ENCODE measurements at regions not wholly inside any gene's neighbourhood (a gene's known extent, or its start where the extent isn't known, plus 50 kb on each side); places are given as distances from the start of the nearest gene placed in this dataset.

DNA sequence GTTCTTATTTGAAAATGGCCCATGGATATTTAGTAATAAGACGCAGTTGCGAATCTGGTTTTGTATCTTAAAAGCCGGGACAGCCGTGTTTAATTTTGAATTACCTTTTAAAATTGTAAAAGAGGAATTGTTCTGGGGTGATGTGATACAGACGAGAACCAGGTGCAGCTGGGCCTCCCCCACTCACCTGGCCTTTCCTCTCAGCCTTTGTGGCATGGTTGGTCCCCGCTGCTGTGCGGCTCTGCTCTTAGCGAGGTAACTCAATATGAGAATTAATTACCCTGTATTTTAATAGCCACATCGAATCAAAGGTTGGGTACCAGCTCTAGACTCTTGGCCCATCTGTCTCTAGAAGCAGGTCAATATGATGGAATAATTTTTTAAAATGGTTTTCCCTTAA is 56.5 kb upstream of the DACT2 start:
- no peak for TF ChIP-seq POLR2AphosphoS5 (IDR thresholded peaks at IDR 0.05; ENCODE audit: low read depth)
- no peak for TF ChIP-seq JUNB (IDR thresholded peaks at IDR 0.05; ENCODE audit: unreplicated experiment)
- TF ChIP-seq, protein P1, sequence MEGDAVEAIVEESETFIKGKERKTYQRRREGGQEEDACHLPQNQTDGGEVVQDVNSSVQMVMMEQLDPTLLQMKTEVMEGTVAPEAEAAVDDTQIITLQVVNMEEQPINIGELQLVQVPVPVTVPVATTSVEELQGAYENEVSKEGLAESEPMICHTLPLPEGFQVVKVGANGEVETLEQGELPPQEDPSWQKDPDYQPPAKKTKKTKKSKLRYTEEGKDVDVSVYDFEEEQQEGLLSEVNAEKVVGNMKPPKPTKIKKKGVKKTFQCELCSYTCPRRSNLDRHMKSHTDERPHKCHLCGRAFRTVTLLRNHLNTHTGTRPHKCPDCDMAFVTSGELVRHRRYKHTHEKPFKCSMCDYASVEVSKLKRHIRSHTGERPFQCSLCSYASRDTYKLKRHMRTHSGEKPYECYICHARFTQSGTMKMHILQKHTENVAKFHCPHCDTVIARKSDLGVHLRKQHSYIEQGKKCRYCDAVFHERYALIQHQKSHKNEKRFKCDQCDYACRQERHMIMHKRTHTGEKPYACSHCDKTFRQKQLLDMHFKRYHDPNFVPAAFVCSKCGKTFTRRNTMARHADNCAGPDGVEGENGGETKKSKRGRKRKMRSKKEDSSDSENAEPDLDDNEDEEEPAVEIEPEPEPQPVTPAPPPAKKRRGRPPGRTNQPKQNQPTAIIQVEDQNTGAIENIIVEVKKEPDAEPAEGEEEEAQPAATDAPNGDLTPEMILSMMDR (conservative IDR thresholded peaks at IDR 0.05; ENCODE audit: low read depth in 2 of 2): no peak
- TF ChIP-seq EZH2phosphoT487 (IDR thresholded peaks at IDR 0.05; ENCODE audit: unreplicated experiment): no peak
- TF ChIP-seq CREB1 (CRISPR knock-in tag; IDR thresholded peaks at IDR 0.05; ENCODE audit: low read depth): no peak
- no peak for TF ChIP-seq EZH2 (IDR thresholded peaks at IDR 0.05; ENCODE audit: low read depth, unreplicated experiment)
- TF ChIP-seq, protein P2, sequence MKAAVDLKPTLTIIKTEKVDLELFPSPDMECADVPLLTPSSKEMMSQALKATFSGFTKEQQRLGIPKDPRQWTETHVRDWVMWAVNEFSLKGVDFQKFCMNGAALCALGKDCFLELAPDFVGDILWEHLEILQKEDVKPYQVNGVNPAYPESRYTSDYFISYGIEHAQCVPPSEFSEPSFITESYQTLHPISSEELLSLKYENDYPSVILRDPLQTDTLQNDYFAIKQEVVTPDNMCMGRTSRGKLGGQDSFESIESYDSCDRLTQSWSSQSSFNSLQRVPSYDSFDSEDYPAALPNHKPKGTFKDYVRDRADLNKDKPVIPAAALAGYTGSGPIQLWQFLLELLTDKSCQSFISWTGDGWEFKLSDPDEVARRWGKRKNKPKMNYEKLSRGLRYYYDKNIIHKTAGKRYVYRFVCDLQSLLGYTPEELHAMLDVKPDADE (IDR thresholded peaks at IDR 0.05): no peak
- TF ChIP-seq ZNF114 (CRISPR knock-in tag; IDR thresholded peaks at IDR 0.05): no peak
- TF ChIP-seq STAT1 (IDR thresholded peaks at IDR 0.05; ENCODE audit: unreplicated experiment): no peak
- TF ChIP-seq, protein P3, sequence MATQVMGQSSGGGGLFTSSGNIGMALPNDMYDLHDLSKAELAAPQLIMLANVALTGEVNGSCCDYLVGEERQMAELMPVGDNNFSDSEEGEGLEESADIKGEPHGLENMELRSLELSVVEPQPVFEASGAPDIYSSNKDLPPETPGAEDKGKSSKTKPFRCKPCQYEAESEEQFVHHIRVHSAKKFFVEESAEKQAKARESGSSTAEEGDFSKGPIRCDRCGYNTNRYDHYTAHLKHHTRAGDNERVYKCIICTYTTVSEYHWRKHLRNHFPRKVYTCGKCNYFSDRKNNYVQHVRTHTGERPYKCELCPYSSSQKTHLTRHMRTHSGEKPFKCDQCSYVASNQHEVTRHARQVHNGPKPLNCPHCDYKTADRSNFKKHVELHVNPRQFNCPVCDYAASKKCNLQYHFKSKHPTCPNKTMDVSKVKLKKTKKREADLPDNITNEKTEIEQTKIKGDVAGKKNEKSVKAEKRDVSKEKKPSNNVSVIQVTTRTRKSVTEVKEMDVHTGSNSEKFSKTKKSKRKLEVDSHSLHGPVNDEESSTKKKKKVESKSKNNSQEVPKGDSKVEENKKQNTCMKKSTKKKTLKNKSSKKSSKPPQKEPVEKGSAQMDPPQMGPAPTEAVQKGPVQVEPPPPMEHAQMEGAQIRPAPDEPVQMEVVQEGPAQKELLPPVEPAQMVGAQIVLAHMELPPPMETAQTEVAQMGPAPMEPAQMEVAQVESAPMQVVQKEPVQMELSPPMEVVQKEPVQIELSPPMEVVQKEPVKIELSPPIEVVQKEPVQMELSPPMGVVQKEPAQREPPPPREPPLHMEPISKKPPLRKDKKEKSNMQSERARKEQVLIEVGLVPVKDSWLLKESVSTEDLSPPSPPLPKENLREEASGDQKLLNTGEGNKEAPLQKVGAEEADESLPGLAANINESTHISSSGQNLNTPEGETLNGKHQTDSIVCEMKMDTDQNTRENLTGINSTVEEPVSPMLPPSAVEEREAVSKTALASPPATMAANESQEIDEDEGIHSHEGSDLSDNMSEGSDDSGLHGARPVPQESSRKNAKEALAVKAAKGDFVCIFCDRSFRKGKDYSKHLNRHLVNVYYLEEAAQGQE (IDR thresholded peaks at IDR 0.05; ENCODE audit: unreplicated experiment): no peak
- no peak for TF ChIP-seq NANOG (IDR thresholded peaks at IDR 0.05; ENCODE audit: borderline replicate concordance)
- TF ChIP-seq, protein P4, sequence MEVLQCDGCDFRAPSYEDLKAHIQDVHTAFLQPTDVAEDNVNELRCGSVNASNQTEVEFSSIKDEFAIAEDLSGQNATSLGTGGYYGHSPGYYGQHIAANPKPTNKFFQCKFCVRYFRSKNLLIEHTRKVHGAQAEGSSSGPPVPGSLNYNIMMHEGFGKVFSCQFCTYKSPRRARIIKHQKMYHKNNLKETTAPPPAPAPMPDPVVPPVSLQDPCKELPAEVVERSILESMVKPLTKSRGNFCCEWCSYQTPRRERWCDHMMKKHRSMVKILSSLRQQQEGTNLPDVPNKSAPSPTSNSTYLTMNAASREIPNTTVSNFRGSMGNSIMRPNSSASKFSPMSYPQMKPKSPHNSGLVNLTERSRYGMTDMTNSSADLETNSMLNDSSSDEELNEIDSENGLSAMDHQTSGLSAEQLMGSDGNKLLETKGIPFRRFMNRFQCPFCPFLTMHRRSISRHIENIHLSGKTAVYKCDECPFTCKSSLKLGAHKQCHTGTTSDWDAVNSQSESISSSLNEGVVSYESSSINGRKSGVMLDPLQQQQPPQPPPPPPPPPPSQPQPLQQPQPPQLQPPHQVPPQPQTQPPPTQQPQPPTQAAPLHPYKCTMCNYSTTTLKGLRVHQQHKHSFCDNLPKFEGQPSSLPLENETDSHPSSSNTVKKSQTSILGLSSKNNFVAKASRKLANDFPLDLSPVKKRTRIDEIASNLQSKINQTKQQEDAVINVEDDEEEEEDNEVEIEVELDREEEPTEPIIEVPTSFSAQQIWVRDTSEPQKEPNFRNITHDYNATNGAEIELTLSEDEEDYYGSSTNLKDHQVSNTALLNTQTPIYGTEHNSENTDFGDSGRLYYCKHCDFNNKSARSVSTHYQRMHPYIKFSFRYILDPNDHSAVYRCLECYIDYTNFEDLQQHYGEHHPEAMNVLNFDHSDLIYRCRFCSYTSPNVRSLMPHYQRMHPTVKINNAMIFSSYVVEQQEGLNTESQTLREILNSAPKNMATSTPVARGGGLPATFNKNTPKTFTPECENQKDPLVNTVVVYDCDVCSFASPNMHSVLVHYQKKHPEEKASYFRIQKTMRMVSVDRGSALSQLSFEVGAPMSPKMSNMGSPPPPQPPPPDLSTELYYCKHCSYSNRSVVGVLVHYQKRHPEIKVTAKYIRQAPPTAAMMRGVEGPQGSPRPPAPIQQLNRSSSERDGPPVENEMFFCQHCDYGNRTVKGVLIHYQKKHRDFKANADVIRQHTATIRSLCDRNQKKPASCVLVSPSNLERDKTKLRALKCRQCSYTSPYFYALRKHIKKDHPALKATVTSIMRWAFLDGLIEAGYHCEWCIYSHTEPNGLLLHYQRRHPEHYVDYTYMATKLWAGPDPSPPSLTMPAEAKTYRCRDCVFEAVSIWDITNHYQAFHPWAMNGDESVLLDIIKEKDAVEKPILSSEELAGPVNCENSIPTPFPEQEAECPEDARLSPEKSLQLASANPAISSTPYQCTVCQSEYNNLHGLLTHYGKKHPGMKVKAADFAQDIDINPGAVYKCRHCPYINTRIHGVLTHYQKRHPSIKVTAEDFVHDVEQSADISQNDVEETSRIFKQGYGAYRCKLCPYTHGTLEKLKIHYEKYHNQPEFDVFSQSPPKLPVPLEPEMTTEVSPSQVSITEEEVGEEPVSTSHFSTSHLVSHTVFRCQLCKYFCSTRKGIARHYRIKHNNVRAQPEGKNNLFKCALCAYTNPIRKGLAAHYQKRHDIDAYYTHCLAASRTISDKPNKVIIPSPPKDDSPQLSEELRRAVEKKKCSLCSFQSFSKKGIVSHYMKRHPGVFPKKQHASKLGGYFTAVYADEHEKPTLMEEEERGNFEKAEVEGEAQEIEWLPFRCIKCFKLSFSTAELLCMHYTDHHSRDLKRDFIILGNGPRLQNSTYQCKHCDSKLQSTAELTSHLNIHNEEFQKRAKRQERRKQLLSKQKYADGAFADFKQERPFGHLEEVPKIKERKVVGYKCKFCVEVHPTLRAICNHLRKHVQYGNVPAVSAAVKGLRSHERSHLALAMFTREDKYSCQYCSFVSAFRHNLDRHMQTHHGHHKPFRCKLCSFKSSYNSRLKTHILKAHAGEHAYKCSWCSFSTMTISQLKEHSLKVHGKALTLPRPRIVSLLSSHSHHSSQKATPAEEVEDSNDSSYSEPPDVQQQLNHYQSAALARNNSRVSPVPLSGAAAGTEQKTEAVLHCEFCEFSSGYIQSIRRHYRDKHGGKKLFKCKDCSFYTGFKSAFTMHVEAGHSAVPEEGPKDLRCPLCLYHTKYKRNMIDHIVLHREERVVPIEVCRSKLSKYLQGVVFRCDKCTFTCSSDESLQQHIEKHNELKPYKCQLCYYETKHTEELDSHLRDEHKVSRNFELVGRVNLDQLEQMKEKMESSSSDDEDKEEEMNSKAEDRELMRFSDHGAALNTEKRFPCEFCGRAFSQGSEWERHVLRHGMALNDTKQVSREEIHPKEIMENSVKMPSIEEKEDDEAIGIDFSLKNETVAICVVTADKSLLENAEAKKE (CRISPR knock-in tag; IDR thresholded peaks at IDR 0.05): no peak

Data from GM23338 (cell line).